HG03159 (cell line): ENCODE measurements at regions not wholly inside any gene's neighbourhood (a gene's known extent, or its start where the extent isn't known, plus 50 kb on each side); places are given as distances from the start of the nearest gene placed in this dataset.
"Not testable (repeated sequence)": the region's sequence is repeated elsewhere in the genome, so short reads cannot be mapped to it uniquely, and the experiment has no call there.

Source experiments
- ATAC-seq: cut with Tn5 transposase; IDR thresholded peaks from one replicate; pipeline ENCODE4 v1.9.1; 2021; ENCODE audit warnings: mild to moderate bottlenecking, moderate library complexity; ENCODE audit not compliant: unreplicated experiment

DNA sequence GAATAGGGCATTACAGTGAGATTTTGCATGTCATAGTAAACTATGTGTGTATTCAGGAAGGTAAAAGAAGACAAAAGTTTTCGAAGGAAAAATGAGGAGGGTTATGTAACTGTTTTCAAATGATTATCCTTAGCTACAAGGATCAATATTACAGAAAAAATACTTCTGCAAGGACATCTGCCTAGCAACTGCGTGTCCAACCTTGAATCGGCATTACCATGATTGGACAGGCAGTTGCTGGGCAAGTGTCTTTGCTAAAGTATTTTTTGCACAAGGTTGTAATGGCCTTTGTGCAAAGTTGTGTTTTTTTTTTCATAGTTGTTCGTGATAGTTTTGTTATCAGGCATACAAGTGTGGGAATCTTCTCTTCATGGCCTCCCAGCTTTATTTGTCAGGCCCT, 136.8 kb downstream of the FASLG start:
- no peak for ATAC-seq

DNA sequence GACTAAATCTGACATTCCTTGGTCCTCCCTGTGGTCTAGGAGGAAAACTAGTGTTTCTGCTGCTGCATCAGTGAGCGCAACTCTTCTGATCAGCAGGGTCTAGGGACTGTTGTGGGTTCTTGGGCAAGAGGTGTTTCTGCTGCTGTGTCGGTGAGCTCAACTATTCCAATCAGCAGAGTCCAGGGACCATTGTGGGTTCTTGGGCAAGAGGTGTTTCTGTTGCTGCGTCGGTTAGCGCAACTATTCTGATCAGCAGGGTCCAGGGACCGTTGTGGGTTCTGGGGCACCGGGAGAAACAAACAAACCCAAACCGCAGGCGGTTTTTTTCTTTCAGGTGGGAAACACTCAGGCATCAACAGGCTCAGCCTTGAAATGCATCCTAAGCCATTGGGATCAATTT, 140.9 kb downstream of the FASLG start:
- not testable (repeated sequence) for ATAC-seq

DNA sequence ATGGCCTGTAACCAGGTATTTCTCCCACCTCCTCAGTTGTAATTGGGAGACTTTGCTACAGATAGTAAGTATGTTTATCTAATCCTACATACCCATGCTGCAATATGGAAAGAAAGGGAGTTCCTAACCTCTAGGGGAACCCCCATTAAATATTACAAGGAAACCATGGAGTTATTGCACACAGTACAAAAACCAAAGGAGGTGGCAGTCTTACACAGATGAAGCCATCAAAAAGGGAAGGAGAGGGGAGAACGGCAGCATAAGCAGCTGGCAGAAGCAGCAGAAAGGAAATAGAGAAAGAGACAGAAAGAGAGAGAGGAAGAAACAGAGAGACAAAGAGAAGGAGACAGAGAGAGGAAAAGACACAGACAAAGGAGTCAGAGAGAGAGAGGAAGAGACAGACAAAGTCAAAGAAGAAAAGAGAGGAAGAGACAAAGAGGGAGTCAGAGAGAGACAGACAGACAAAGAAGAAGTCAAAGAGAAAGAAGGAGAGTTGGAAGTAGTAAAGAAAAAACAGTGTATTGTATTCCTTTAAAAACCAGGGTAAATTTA, 142.9 kb downstream of the FASLG start:
- ATAC-seq: no peak

DNA sequence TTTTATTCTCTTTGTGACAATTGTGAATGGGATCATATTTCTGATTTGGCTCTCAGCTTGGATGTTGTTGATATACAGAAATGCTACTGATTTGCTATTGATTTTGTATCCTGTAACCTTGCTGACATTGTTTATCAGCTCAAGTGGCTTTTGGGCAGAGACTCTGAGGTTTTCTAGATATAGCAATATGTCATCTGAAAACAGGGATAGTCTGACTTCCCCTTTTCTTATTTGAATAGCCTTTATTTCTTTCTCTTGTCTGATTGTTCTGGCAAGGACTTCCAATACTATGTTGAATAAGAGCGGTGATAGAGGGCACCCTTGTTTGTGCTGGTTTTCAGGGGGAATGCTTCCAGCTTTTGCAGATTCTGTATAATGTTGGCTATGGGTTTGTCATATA, 150.8 kb downstream of the FASLG start:
- no peak for ATAC-seq

DNA sequence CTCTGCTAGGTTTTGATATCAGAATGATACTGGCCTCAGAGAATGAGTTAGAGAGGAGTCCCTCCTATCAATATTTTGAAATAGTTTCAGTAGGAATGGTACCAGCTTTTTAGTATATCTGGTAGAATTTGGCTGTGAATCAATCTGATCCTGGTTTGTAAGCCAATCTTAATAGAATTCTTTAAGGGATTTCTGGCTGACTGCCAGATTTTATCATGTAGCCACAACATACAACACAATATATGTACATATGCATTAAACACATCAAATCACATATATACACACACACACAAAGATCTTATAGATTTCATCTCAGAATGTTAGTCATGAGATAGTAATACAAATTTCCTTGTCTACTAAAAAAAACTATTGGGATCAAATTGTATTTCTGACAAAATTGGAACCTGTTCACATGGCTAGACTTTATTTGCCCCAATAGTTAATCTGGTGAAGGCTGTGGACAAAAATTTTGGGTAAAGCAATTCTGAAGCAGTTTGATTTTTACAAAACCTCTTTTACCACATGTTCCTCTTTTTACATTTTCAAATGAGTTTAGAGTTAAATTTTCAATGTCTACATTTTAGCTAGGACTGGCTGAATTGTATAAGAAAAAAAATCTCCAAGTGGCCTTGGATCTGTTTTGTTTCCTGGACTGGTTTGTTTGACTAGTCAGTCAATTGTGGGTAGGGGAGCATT, 151.7 kb downstream of the FASLG start:
- ATAC-seq: no peak

DNA sequence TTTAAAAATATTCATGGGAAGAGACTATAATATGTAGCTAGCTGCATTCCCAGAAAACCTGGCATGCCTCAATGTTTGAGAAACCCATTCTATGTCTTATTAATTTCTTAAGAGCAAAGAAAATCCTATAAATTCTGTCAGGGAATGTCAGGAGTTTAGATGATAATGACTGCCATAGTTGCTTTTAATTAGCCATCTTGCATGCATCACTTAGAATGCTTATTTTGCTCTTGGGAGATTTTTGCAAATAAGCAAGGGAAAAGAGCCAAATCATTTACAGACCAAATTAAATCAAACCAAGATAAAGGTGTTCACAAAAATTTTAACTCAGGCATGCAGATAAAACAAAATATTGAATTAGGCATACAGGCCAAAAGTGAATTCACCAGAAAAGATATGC, 152.8 kb downstream of the FASLG start:
- no peak for ATAC-seq

DNA sequence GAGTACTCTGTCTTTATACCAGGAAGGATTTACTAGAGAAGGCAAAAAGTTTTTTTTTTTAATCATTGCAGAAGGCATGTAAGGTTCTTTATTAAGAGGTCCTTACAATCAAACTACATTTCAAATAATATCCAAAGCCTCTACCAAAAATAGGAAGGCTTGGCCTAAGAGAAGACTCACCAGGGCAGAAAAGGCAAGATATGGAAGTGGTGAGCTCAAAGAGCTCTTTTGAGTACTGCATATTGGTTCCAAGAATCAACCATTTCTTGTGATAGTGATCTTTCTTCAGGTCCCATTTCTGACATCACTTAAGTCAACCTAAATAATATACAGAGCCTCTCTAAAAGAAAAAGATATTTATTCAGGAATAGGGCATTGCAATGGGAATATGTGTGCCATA, 153.2 kb downstream of the FASLG start:
- ATAC-seq: no peak

DNA sequence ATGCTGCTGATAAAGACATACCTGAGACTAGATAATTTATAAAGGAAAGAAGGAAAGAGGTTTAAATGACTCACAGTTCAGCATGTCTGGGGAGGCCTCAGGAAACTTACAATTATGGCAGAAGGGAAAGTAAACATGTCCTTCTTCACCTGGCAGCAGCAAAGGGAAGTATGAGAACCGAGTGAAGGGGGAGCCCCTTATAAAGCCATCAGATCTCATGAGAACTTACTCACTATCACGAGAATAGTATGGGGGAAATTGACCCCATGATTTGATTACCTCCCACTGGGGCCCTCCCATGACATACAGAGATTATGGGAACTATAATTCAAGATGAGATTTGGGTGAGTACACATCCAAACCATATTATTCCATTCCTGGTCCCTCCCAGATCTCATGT, 154.4 kb downstream of the FASLG start:
- no peak for ATAC-seq

DNA sequence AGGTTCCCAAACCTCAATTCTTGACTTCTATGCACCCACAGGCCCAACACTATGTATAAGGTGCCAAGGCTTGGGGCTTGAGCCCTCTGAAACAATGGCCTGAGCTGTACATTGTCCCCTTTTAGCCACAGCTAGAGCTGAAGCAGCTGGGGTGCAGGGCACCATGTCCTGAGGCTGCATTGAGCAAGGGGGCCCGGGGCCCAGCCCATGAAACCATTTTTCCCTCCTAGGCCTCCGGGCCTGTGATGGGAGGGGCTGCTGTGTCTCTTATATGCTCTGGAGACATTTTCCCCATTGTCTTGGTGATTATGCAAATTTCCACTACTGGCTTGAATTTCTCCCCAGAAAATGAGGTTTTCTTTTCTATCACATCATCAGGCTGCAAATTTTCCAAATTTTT, 155.5 kb downstream of the FASLG start:
- ATAC-seq: no peak

DNA sequence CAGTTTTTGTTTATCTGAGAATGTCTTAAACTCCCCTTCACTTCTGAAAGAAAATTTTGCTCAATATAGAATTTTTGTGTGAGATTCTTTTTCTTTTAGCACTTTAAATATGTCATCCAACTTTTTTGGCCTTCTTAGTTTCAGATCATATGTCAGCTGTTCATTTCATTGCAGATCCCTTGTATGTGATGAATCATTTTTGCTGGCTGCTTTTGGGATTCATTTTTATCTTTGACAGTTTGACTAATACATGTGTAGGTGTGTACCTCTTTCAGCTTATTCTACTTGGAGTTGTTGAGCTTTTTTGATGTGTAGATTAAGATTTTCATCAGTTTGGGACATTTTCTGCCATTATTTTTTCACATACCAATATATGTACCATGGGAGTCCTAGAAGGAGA, 156.8 kb downstream of the FASLG start:
- ATAC-seq: no peak

DNA sequence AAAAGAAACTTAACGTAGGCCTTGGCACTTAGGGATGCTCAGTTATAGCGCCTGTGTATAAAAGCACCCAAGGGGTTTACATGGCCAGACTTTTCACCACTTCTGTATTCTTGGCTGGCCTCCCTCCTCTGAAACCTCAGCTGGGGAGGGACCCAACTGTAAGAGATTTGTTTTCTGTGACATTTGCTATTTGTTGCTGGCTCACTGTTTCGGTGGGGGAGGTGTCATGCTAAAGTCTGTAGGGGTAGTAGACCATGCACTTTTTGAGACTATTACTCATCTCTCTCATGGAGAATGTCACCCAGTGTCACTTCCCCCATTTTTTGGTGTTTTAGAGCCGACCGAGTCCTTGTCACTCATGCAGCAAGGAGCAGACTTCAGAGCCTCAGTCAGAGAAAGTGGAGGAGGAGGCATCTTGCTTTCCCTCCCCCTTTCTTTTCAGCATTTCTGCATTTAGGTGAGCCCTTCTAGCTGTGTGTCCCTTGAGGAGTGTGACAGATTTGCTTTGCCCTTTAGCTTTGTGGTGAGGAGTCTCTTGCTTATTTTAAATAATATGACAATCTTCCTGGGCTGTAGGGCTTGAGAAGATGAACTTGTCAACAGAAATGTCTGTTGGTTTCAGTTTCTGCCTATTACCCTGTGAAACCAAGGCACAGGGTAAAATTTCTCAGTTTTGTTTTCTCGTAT, 160.1 kb downstream of the FASLG start:
- peak; percentile 88 for ATAC-seq

DNA sequence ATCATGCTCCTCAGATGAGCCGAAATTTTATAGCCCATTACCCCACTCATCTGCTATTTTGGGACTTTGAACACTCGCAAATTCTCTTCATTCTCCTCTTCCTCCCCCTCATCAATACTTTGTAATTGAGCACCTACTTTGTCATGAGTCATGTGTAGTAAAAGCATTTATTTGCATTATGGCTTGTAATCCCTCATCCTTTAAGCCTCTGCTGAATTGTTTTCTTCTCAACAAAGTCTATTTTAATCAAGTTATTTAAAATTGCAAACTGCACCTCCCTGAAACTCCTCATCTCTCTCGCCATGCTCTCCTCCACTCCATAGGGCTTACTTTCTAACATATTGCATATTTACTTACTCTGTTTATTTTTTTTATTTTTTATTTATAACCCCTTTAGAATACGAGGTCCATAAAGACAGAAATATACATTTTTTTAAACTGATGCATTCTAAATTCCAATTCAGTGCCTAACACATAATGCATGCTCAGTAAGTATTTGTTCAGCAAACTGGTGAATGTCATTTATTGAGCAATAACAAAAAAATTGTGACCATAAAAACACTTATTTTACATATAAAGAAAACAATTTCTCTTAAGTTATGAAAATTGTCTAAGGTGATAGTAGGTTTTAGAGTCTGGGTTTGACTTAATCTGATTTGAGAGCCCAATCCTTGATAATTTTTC, 161.7 kb downstream of the FASLG start:
- no peak for ATAC-seq

DNA sequence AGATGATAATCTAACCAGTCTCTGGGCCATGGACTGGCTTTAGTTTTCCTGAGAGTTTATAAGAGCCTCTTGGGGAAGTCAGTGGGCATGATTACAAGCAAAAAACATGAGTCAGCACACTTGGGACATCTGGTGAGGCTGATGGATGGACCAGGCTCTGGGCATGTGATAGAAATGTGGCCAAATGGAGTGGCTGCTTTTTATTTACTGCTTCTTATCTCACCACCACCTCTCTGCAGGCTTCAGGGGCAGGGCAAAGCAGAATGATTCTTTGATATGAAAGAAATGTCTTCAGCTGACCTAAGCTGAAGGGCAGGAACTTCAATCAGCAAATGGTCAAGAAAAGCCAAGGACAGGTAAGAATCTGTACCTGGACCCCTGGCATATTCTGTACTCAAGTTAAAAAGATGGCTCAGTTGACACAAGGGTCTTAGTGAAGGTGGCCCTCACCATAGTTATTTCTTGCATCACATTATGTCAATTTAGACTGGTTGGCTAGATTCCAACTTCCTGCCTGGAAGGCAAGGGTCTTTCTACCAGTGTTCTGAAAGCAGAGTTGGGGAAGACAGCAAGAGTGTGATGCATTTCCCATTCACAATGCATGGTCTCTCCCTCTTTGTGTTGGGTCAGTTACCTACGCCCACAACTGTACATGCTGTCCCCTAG, 162.8 kb downstream of the FASLG start:
- no peak for ATAC-seq

DNA sequence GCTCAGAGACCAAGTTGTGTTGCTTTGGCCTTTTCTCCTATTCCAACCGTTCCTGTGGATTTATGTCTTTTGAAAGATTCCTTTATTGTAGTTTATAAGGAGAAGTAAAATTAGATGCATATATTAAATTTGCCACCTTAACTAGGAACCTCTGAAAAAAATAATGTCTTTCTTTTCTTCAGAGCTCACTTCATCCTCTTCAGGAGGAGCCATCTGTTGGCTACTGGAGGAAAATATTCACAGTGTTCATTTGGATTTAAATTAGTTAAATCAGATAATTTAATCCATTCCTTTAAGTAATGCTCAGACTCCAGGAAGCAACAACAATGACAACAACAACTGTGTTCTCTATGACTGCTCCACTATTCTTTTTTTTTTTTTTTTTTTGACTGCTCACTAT, 164.0 kb downstream of the FASLG start:
- ATAC-seq: no peak

DNA sequence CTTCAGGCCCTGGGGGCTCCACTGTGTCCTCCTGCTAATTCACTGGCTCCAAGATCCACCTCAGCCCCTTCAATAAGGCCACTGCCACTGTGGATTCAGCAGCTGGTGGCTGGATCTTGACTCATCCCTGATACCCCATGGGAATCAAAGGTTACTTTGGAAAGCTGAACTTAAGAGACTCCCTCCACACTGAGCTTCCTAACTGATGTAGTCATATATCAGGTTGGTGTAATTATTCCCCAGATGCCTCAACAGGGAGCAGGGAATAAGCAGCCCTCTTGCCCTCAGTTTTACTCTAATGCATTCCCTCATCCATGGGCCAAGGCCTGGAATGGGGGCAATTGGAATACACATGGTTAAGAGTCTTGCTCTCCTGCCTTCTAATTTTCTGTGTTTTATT, 164.6 kb downstream of the FASLG start:
- no peak for ATAC-seq

DNA sequence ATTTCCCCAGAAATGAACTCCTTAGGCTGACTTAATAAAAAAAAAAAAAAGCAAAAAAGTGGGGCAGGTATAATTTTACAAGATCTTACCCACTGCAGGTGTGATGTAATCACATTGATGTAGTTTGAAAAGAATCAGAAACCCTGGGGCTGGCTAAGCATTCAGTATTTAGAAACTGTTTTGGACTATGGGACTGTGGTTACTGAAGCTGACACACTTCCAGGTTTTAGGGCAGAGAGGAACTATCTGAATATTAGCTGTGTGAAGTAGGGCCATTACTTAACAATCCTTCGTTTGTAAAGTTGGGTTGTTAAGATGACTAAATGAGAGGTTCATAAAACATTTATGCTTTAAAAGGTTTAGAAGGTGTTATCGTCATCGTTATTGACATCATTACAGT, 165.3 kb downstream of the FASLG start:
- ATAC-seq: no peak

DNA sequence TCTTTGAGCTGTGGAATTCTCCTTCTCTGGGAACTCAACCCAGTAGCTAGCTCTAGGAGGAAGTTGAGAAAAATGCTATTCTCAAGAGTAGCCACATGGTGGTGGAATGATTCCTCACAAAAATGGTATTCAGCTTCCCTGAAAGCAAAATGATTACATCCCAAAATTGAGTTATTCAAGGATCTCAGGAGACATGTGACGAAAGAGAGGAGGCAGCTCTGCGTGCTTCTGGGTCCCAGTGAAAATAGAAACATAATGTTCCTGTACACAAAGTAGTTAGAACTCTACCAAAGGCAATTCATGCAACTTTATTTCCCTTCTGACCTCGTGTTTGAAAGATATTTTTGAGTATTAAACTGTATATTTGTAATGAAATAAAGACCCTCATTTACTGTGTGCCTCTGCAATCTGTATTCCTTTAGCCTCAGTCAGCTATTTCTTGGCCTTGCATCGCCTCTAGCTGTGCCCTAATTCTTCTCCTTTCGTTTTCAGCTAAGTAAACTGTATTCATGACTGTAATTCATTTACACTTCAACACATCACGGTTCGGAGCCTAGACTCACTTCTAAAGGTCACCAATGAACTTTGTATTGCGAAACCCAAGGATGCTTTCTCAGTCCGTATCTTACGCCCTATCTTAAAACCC, 167.3 kb downstream of the FASLG start:
- ATAC-seq: peak; percentile 63

DNA sequence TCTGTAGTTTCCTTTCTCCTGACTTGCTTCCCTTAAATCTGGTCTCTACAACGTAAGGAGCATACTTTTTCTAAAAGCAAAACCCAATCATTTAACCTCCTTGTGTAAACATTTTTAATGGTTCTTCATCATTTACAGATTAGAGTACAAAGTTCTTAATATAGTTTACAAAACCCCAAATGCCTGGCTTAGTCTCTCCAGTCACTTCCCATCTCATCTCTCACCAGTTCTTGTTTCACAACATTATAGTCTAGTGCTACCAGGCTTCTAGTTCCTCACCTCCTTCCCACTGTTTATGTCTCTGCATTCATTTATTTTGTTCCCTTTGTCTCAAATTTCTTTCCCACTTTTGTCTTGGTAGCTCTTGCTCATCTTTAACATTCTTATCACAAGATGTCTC, 168.4 kb downstream of the FASLG start:
- ATAC-seq: no peak

DNA sequence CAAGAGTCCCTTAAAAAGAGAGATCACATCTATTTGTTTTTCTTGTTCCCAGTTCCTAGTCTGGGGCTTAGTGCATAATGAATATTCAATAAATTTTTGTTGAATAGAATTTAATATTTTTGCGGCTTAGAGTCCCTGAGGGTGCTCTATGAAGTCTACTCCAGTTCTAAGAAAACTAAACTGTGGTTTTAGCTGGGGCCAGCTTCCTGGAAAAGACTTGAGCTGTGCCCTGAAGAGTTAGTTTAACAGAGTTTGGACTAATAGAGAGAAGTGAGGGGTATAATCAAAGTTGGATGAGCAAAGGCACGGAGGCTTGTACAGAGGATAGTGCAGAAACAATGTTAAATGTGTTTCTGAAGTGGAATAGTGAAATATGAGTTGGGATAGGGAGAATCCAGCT, 168.9 kb downstream of the FASLG start:
- ATAC-seq: no peak

DNA sequence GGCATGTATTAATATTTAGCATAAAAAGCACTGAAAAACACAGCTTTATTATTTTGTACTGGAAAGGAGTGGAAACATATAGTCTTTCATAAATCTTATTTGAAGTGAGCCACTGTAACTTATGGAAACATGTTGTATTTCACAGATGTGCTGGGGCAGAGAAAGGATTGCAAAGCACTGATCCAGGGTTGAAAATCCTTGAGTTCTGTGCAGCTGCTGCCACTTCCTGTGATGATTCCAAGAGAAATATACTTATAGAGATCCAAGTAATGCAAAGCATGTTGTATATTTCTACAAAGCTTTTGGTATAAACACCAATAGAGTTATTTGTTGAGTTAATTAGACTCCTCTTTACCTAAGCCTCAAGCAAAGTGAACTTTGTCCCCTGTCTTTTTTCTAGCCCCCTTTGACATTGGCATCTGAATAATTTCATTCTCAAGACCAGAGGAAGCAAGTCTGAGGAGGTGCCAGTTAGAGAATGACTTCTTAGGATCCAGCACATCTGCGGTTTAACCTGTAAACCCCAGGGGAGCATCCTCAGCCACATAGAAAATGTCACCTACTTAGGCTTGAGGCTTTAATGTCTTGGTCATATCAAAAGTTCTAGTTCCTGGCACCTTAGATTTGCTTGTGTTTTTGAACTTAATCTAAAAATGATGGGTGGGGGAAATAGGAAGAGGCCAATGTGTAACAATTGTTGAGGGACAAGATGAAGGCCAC, 173.3 kb downstream of the FASLG start:
- no peak for ATAC-seq
